Peyer's patch (tissue), 4 donors: ENCODE measurements at regions not wholly inside any gene's neighbourhood (a gene's known extent, or its start where the extent isn't known, plus 50 kb on each side); places are given as distances from the start of the nearest gene placed in this dataset.

Experiments used
- CTCF ChIP-seq, 6 experiments: fragments of 450-650 bp in 4 of 6; fragments of 200-600 bp in 2 of 6; sonication (generic) in 1 of 6; IDR thresholded peaks; one replicate each; pipeline ENCODE4 v1.5.1; 2017 to 2019; ENCODE audit warnings: antibody characterized with exemption in 6 of 6, mild to moderate bottlenecking in 3 of 6, moderate library complexity in 1 of 6
- POLR2A ChIP-seq, 2 donors: fragments of 450-650 bp; IDR thresholded peaks; one replicate each; pipeline ENCODE4 v1.5.1; 2017; ENCODE audit warnings: antibody characterized with exemption in 2 of 2, mild to moderate bottlenecking in 2 of 2, moderate library complexity in 2 of 2

GRCh38 chr18:22109535-22109934, 59.9 kb upstream of the GATA6 start:
- TF ChIP-seq CTCF (IDR thresholded peaks at IDR 0.05) (no peak), POLR2A (IDR thresholded peaks at IDR 0.05) (no peak)
